ENCODE measurements at regions not wholly inside any gene's neighbourhood (a gene's known extent, or its start where the extent isn't known, plus 50 kb on each side); places are given as distances from the start of the nearest gene placed in this dataset.

DNA sequence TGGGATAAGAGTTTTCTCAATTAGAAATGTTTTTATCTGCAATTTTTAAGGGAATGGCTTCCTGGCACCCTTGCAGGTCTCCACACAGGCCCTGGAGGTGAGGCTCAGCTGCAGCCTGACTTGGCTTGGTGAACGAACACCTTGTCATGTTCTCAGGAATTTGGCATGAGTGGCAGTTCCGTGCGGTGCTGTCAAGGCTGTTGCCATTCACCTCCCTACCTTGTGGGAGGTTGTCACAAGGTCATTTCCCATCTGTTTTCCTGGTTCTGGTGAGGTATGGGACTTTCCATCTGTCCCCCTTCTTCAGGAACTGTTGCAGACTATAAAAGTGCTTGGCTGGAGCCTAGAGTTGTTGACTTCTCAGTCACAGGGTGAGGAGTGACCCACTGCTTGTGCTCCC lies 82.9 kb downstream of the ELOVL4 start:
- DNase-seq = no peak

DNA sequence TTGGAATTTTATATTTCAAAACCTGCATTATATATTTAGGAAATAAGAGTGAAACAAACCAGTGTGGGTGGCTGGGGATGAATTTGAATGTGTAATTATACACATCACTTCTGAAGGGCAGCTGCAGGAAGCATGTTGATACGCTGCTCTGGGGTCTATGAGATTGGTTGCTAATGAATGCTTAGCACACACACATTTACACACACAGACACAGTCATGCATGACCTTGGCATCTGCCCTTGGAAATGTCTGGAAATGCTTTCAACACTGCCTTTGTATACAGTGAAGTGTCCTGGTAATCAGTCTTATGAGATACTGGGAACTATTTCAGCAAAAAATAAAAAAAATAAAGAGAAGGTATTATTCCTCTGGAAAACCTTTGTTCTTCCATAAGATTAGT lies 83.4 kb downstream of the ELOVL4 start:
- no peak for DNase-seq

DNA sequence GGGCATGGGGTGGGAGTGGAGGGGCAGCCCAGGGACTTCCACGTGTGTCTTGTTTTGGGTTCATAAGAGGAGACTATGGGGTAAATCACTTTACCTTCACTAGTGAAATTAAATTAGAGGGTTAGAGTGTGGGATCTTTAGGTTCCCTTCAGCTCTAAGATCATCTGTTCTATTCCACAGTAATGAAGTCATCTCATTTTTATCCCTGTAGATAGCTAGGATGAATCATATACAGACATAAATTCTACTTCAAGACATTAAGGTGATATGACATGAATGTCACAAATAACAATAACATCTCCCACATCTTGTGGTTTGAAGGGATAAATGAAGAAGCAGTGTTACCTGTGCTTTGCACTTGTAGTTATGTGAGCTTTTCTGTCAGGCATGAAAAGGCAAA lies 83.8 kb downstream of the ELOVL4 start:
- no peak for DNase-seq

DNA sequence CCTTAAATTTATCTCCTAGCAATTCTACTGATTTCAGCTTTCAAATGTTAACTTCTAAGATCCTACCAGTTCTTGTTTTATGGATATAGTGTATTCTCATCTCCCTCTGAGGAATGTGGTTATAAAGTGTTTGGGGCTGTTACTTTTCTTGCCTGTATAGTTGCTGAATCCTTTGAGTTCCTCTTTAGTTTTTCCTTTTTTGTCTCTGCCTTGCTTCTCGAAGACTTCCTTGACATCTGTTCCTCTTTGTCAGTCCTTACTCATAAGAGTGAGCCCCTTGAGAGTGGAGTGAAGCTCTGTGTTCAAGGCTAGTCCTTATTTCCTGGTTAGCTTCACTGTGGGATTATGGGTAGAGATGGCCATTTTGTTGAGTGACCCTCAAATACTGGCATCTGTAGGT lies 84.6 kb downstream of the ELOVL4 start:
- no peak for DNase-seq

DNA sequence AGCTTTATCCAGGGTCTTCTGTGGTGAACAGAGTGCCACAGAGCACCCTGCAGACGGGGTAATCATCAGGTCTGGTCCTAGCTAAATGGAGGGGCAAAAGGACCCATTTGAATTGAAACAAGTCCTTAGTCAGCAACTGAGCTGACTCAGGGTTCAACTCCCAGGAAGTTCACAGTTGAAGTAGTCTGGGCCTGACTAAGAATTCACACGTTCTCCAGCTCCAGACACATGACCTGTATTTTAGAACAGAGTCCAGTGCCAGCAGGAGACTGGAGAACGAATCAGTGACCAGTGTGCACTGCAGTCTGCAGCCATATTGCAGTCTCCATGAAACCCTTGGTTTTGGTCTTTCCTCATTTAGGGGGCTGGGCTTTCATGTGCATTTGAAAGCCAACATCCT lies 85.2 kb downstream of the ELOVL4 start:
- no peak for DNase-seq

DNA sequence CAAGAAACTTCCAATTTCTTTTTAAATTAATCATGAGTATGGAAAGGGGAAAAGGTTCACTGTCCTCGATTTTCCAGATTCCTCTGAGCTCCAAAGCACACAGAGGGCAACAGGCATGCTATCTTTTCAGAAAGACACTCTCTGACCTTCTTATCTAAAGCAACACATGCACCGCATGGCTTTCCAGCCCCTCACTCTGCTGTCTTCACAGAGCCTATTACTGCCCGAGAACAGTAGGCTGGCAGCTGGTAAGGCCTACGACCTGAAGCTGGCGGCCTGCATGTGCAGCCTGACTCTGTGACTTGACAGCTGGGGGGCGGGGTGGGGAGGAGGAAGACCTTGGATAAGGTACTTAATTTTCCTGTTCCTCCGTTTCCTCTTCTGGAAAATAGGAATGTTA lies 86.3 kb downstream of the ELOVL4 start:
- no peak for DNase-seq

DNA sequence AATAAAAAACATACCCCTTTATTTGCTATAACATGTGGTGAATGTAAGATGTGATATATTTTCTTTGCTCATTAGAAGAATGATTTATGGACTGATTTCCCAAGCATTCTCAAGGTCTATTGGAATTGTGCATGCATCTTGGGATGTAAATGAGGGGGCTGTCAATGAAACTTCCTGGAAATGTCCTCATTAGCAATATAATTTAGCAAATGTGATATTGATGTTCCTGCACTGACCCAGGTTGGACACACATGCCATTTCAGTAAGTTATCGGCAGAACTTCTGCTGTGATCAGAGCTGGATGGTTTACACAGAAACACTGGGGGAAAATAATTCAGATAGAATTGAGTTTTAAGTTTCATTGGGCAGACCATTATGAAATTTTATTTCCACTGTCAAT lies 99.9 kb downstream of the ELOVL4 start:
- no peak for DNase-seq

DNA sequence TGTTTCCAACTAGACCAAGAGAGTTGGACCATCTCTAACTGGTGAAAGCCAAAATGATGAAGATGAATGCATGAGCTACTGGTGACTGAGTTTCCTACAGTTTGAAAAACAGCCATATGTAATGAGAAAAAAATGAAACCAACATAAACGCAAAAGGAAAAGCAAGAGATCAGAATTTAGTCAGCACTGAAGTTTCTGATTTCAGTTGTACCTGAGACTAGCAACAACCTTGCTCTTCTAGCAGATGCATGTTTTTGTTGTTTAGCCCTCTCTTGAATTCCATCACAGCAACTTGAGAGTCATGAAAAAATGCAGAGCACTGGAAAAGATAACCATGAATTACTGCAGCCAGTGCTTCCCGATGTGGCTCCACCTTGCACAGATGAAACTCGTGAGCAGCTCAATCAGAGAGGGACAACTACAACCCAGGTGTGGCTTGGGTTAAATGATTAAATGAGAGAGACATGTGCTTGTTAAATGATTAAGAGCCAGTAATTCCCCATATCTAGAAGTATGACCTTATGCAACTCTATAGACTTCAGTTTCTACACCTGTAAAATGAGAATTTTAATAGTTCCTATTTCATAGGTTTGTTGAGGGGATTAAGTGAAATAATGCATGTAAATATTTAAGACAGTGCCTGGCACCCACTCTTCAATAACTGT lies 104.8 kb downstream of the ELOVL4 start:
- DNase-seq = no peak

DNA sequence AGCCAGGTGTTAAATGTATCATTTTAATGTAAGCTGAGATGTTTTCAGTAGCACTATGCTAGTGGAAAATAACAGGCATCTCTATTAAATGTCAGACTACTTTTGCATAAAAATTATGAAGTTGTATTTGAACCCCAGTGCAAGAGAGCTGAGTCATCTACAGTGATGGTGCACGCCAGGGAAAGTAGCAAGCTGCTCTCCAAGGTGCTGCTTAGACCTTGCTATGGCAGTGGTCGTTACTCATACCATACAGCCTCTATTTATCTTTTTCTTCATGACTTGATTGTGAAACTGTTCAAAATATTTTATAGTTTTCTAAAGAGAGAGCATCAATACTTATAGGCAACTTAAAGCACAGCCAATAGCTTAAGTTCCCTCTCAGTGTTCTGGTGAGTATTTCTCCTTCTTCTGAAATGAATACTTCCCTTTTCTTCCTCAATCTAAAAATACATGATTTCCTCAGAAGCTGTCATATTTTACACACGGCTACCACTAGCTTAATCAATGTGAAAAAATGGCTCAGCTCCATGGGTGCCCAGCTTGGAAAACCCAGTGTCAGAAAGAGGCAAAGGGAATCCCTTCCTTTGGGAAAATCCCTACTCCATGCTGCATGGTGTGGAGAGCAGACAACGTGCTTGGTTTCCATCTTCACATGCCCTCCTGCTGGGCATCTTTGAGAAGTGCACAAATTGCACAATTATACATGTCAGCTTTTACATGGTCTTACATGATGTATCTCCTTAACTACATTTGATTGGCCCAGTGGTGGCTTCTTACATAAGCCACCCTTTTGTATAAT lies 105.6 kb downstream of the ELOVL4 start:
- DNase-seq = no peak

DNA sequence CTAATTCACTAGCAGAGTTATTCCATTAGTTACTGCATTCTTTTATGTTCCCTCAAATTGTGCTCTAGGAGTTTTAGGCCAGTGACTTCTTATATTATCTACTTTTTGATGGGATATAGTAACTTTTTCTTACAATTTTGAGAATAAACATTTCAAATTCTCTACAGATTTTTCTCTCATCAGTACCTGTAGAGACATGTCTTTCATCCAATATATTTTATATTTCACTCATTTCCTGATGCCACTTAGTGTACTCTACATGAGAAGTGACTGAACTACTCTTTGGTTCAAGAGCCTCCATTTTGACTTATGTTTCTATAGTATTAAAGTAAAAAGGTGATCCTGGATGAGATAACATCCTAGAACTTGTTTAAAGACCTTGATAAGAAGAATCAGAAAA lies 108.5 kb downstream of the ELOVL4 start:
- DNase-seq = no peak

DNA sequence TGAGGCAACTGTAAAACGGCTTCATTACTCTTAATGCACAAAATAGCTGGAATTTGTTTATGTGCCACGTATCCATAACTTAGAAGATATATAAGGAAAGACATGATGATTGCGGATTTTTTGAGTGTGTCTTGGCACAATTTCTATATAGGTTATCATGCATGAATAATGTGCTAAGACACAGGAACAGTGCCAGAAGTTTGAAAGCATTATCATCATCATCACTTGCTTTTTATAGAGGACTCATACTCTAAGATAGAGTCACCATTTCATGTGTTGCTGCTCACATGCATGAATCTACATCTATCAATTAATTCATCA lies 113.4 kb downstream of the ELOVL4 start:
- no peak for DNase-seq

DNA sequence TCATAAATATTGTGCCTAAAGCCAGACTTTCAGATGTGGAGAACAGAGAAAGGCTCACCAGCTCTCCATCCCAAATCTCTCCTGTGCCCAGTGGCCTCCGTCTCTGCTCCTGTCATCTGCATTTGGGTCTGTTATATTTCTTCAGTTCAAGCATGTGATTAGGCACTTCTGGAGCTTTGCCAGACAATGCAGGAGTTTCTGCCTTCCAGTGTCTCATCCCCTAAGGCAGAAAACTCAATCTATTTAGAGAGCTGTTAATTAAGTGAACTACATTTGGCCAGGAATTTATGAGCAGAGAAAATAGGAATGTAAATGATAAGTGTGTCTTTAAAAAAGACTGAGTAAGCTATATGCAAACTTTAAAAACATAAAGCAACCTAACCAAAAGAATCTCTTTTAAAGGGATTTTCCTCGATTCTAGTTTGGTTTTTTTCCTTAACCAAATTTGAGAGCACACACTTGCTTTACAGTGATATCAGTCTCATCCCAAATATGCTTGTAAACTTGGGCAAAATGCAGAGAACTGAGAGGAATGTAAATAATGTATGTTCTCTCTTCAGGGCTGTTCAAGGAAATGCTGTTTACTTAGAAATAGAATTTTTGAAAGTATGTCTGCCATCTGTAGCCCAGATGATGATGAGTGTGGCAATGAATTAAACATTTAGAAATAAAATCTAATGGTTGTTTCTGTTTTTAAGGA lies 113.9 kb downstream of the ELOVL4 start:
- DNase-seq = no peak

DNA sequence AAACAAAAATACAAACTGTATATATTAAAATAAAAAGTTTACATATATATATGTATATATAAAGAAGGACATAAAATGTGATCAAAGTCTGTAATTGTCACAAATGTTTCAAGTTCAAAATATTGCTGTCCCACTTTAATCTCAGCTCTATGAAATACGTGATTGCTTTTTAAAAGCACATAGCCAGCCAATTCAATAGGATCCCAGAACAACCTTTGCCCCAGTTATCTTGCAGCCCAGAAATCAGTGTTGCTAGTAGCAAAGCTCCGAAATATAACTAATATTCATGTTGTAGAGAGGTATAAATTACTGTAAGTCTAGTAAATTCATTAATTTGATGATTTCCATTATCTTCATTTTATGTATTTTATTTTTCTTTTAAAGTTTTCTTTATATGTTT lies 114.6 kb downstream of the ELOVL4 start:
- no peak for DNase-seq

DNA sequence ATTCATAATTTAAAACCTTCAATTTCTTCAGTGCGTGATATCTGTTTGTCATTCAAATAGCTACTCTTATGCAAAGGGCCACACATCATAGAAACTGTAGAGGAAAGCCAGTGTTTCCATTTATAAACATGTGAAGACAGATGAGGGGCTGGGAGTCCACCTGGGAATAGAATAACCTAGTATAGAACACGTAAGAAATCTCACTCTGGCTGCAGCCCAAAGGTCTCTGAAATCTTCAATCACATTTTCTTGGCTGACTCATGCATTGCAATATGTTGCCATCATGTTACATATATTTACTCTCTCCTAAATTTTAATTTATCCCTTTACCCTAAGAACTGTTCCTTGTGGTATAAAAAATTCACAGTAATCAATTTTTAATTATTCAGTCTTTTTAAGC lies 123.2 kb downstream of the ELOVL4 start:
- no peak for DNase-seq

DNA sequence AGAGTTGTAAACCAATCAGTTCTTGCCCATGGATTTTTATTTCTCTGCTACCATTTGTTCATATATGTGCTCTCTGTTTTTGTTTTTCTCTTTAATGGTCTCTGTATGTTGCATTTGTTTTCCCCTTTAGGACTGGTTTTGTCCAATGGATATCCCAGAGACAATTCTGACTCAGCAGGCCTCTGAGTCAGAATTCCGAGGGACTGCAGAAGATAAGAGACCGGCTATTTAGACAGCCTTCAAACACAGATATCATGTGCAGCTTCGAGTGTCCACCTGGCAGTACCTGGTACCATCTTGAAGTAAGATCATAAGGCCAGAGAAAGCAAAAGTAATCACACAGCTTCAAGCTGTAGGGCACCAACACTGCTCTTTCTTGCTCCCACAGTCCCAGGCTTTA lies 125.5 kb downstream of the ELOVL4 start:
- no peak for DNase-seq

DNA sequence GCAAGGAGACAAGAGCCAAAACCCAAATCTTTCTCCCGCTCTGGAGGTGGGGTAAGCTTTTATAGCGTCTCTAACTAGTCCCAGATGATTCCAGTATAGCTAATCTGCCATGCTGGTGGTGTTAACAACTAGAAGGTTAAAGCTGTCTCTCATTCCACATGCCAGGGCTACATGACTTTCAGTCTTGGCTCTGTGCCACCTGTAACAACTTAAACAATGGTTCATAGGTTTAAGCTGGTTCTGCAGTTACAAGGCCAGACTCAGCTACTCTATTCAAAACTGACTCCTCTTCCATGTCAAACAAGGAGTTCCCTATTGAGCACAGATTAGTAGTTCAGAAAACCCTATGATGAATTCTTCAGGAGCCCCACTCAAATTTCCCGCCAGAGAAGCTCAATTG lies 128.9 kb downstream of the ELOVL4 start:
- DNase-seq = no peak

DNA sequence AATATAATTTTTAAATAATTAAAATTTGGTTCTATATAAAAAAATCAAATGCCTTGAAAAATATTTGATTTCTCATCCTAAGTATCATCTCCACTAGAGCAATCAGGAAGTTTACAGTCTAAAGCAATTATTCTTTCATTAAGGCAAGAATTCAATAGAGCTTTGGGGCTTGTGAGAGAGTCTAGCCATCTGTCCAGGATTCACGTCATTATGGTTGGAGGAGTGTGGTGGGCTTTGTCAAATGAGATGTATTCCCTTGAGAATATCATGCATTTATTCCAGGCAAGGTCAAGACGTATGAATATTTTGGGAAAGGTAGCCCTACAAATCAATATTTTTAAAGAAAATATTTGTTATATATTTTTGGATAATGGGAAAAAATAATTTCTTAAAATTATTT lies 132.4 kb downstream of the ELOVL4 start:
- DNase-seq = no peak

DNA sequence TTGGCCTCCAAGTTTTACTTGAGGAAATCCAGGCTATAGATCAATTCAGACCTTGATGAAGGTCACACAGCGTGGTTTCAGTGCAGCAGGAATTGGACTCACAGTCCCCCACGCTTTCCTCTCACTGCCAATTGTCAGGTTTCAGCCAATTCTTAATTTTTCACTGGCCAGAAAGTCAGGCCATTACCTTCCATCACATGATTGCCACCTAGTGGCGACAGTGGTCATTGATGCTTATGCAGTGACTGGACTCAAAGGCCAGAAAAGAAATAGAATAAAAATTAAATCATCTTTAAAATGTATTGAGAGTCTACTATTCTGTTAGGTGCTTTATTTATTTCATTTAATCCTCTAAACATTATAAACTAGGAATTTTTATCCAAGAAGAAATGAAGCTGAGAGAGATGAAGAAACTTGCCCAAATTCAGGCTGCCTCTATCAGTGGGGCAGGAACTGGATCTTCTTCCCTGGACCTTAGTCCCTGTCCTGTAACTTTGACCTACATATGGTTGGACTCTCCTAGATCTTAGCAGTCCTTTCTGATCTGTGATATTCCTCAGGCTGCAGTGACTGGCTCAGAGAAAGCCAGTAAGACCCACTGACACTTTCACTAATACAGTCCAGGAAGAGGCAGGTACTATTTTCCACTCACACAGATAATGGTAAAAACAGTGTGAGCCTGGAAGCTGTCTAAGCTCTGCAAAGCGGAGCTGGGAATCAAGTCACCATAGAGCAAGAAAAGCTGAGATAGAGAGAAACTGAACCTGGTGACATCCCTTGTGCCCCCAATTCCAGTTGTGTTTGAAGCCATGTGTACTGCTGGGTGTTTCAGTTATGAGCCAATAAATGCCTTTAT lies 133.3 kb downstream of the ELOVL4 start:
- DNase-seq = peak; percentile 47

DNA sequence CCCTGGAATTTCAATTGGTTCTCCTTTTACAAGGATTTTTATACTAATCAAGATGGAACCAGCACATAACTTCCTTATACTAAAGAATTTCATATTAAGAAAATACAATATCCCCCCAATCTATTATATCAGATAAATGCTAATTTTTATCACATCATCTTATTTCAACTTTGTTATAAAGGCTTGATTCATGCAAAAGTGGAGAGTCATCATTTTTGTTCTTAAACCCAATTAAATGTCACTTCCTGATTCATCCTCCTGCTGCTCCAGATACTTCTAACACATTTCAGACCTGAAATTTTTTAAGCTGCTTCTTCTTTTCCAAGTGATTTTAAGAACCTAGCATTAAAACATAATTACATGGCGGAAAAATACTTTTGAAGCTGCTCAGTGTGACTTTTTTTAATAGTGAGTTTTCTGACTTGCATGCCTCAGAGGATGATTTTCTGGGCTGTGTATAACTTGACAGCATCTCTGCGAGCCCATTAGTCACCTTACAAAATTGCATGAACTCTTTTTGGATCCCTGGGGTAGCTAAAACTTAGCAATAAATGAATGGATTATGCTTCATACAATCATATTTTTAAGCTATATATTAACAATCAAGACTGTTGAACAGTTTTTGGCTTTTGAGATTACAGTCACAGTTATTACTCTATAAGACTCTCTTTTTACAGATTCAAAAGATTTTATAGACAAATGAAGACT lies 134.1 kb downstream of the ELOVL4 start:
- no peak for DNase-seq

DNA sequence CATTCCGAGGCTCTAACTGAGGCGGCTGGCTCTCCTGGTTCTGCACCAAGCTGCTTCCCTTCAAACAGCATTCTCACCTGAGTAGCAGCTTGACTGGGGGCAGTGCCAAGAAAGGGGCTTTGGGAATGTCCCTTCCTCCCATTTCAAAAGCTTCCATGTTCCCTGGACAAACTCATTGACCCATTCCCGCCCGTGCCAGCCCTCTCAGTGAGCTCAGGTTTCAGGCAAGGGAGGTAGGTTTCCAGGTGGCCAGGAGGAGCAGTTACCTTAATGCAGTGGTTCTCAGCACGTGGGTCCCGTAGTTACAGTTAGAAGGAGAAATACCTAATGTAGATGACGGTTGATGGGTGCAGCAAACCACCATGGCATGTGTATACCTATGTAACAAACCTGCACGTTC lies 135.2 kb downstream of the ELOVL4 start:
- no peak for DNase-seq

DNA sequence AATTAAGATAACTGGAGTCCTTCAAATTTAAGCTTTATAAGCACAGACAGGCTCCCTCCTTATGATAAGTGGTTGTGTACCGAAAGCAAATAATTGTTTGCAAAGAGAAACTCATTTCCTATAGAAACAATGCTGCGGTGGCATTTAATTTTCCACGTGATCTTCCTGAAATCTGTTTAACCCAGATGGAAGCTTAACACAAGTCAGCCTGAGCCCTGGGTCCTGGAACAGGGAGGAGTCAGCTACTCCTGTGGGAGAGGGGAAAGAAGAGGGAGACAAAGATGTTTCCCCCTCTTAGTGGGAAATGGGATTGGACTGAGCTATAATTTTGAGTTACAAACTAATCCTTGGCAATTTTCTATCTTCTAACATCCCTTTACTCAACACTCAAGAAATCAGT lies 136.5 kb downstream of the ELOVL4 start:
- DNase-seq = no peak

DNA sequence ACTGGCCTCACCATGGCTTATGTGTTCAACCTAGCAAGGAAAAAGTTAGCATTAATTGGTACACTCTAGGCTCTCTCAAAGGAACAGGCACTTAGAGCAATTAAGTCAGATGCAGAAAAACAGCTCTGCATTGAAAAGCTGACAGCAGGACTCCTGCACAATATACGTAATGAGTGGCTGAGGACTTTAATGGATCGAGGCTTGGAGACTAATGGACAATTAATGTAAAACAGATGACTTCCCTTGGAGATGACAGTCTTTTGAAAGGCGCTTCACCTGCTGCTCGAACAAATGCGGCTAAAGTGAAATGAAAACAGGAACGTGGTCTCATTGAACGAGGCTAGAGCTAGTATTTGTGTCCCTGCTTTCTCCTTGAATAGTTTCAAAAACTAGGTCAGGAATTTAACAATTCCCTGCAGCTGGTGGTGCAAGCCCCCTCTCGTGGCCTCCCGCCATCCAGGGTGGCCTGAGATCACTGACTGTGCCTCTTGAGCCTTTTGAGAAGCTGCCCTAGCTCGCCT lies 137.1 kb downstream of the ELOVL4 start:
- DNase-seq = no peak

DNA sequence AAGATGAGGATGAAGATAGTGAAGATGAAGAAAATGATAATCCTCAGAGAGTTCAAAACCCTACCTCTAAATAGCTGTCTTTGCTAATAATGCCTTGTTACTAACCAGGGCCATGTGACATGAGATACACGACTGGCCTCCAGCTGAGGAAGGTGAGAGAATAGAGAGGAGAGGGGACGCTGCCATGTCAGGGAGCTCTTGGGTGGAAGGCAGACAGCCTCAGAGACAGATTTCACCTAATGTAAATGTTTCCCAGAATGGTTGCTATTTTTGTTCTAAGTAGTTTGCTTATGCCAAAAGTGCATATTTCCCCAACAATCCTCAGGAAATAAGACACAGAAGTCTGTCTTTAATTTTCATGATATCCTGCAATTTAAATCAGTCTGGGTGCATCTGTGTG lies 138.4 kb downstream of the ELOVL4 start:
- no peak for DNase-seq

Measured in CD4-positive, alpha-beta T cell treated with Interleukin-17A for 1 hour (primary cell).